GM23338 (cell line): ENCODE measurements at regions not wholly inside any gene's neighbourhood (a gene's known extent, or its start where the extent isn't known, plus 50 kb on each side); places are given as distances from the start of the nearest gene placed in this dataset.

Experiments
- ATAC-seq: fragments of 200-7000 bp; cut with Tn5 transposase; 3 replicates; pipeline ENCODE4 v1.9.1; 2020
- DNase-seq: peaks from one replicate; pipeline ENCODE4 v3.0.0-alpha.2; 2015; ENCODE audit warnings: low spot score
- H2AFZ ChIP-seq: fragments of 200-600 bp; sonication (generic); 2 replicates; pipeline ENCODE4 v1.8.0; 2016; ENCODE audit warnings: antibody characterized with exemption, mild to moderate bottlenecking, moderate library complexity
- H3F3A ChIP-seq: fragments of 200-600 bp; sonication (generic); replicated peaks from 2 replicates; pipeline ENCODE4 v1.8.0; 2017; ENCODE audit warnings: antibody characterized with exemption, mixed run types, low read depth
- H3K27ac ChIP-seq: fragments of 200-600 bp; sonication (generic); 2 replicates; pipeline ENCODE4 v1.6.1; 2016; ENCODE audit warnings: low read depth
- H3K27me3 ChIP-seq: fragments of 200-600 bp; sonication (generic); 2 replicates; pipeline ENCODE4 v1.8.0; 2016; ENCODE audit warnings: mild to moderate bottlenecking, mixed run types, moderate library complexity; ENCODE audit not compliant: insufficient read depth
- H3K36me3 ChIP-seq: fragments of 200-600 bp; sonication (generic); 2 replicates; pipeline ENCODE4 v1.8.0; 2016; ENCODE audit warnings: mild to moderate bottlenecking; ENCODE audit not compliant: insufficient read depth
- H3K4me1 ChIP-seq: fragments of 200-600 bp; sonication (generic); 2 replicates; pipeline ENCODE4 v1.8.0; 2016; ENCODE audit warnings: mild to moderate bottlenecking, moderate library complexity; ENCODE audit not compliant: insufficient read depth
- H3K4me2 ChIP-seq: fragments of 200-600 bp; sonication (generic); 2 replicates; pipeline ENCODE4 v1.7.1; 2017; ENCODE audit warnings: mixed run types
- H3K4me3 ChIP-seq: fragments of 200-600 bp; sonication (generic); 2 replicates; pipeline ENCODE4 v1.6.1; 2016; ENCODE audit warnings: mixed run types
- H3K79me2 ChIP-seq: fragments of 200-600 bp; sonication (generic); replicated peaks from 2 replicates; pipeline ENCODE4 v1.8.0; 2017; ENCODE audit warnings: mild to moderate bottlenecking; ENCODE audit not compliant: insufficient read depth
- H3K9me2 ChIP-seq: fragments of 200-600 bp; sonication (generic); 2 replicates; pipeline ENCODE4 v1.8.0; 2017; ENCODE audit not compliant: insufficient read depth
- H4K20me1 ChIP-seq: fragments of 200-600 bp; sonication (generic); replicated peaks from 2 replicates; pipeline ENCODE4 v1.8.0; 2017; ENCODE audit warnings: mild to moderate bottlenecking; ENCODE audit not compliant: insufficient read depth
- H3K27ac Mint-ChIP-seq: 2 replicates; pipeline ENCODE4 v1.8.0; 2020; ENCODE audit warnings: inconsistent platforms, mild to moderate bottlenecking, moderate library complexity, mixed read lengths
- H3K27me3 Mint-ChIP-seq: 3 replicates; pipeline ENCODE4 v1.8.0; 2022; ENCODE audit warnings: low read depth, mild to moderate bottlenecking, moderate library complexity, mixed read lengths, inconsistent platforms; ENCODE audit not compliant: insufficient read depth, poor library complexity
- H3K36me3 Mint-ChIP-seq: 3 replicates; pipeline ENCODE4 v1.8.0; 2021; ENCODE audit warnings: low read depth, mild to moderate bottlenecking, inconsistent platforms, moderate library complexity, mixed read lengths
- H3K4me1 Mint-ChIP-seq: 3 replicates; pipeline ENCODE4 v1.8.0; 2020; ENCODE audit warnings: mild to moderate bottlenecking, inconsistent platforms, mixed read lengths
- H3K4me3 Mint-ChIP-seq: 3 replicates; pipeline ENCODE4 v1.8.0; 2021; ENCODE audit warnings: moderate library complexity, mild to moderate bottlenecking, inconsistent platforms, mixed read lengths
- H3K9me3 Mint-ChIP-seq: 3 replicates; pipeline ENCODE4 v1.8.0; 2020; ENCODE audit warnings: moderate library complexity, mild to moderate bottlenecking, inconsistent platforms, mixed read lengths
- CREB1 ChIP-seq: fragments of 250-450 bp; sonication (Bioruptor Pico); IDR thresholded peaks from 2 replicates; pipeline ENCODE4 v1.5.0; 2020; ENCODE audit warnings: low read depth, mild to moderate bottlenecking, moderate library complexity
- CTCF ChIP-seq, 2 experiments: fragments of 200-600 bp in 1 of 2; sonication (generic) in 1 of 2; conservative IDR thresholded peaks; 2 replicates each; pipeline versions ENCODE4 v1.5.1 to v1.6.1; 2016 to 2017; ENCODE audit warnings: antibody characterized with exemption in 2 of 2, low read depth in 2 of 2, mild to moderate bottlenecking in 2 of 2, moderate library complexity in 1 of 2
- ETS1 ChIP-seq: IDR thresholded peaks from 2 replicates; pipeline ENCODE4 v1.6.1; 2016; ENCODE audit warnings: antibody characterized with exemption
- EZH2 ChIP-seq: fragments of 200-600 bp; sonication (generic); IDR thresholded peaks from one replicate; pipeline ENCODE4 v1.8.0; 2017; ENCODE audit warnings: antibody characterized with exemption, mild to moderate bottlenecking, low read depth; ENCODE audit not compliant: unreplicated experiment
- EZH2phosphoT487 ChIP-seq: fragments of 200-600 bp; sonication (generic); IDR thresholded peaks from one replicate; pipeline ENCODE4 v1.8.1; 2018; ENCODE audit warnings: antibody characterized with exemption; ENCODE audit not compliant: unreplicated experiment
- JUNB ChIP-seq: IDR thresholded peaks from one replicate; pipeline ENCODE4 v1.6.1; 2016; ENCODE audit warnings: antibody characterized with exemption; ENCODE audit not compliant: unreplicated experiment
- NANOG ChIP-seq: IDR thresholded peaks from 2 replicates; pipeline ENCODE4 v1.6.1; 2016; ENCODE audit warnings: antibody characterized with exemption, borderline replicate concordance
- POLR2AphosphoS5 ChIP-seq: IDR thresholded peaks from 2 replicates; pipeline ENCODE4 v1.6.1; 2016; ENCODE audit warnings: antibody characterized with exemption, low read depth
- REST ChIP-seq: IDR thresholded peaks from one replicate; pipeline ENCODE4 v1.6.1; 2018; ENCODE audit warnings: antibody characterized with exemption; ENCODE audit not compliant: unreplicated experiment
- STAT1 ChIP-seq: IDR thresholded peaks from one replicate; pipeline ENCODE4 v1.6.1; 2016; ENCODE audit warnings: antibody characterized with exemption; ENCODE audit not compliant: unreplicated experiment
- ZNF114 ChIP-seq: fragments of 250-450 bp; sonication (Bioruptor Pico); IDR thresholded peaks from 2 replicates; pipeline ENCODE4 v1.5.0; 2020; ENCODE audit warnings: mild to moderate bottlenecking, moderate library complexity
- ZNF331 ChIP-seq: fragments of 250-450 bp; sonication (Bioruptor Pico); IDR thresholded peaks from 2 replicates; pipeline ENCODE4 v1.5.0; 2020; ENCODE audit warnings: low read depth, mild to moderate bottlenecking, moderate library complexity
- ZNF462 ChIP-seq: fragments of 250-450 bp; sonication (Bioruptor Pico); IDR thresholded peaks from 2 replicates; pipeline ENCODE4 v1.5.0; 2020; ENCODE audit warnings: mild to moderate bottlenecking, moderate library complexity

GRCh38 chr1:78716186-78716585, 66.6 kb downstream of the IFI44 start:
- H3K36me3 Mint-ChIP-seq = no peaks in the 10 kb centered on the region

More at GRCh38 chr1:78716186-78716585, 66.6 kb downstream of the IFI44 start:
- Histone ChIP-seq H2AFZ (no peak overlapping the region), H3F3A (no peaks in the 10 kb centered on the region), H3K9me2 (no peaks in the 10 kb centered on the region), H3K27ac (no peak overlapping the region), H3K4me2 (no peak overlapping the region), H3K36me3 (no peaks in the 10 kb centered on the region), H3K79me2 (no peaks in the 10 kb centered on the region), H3K4me3 (no peak overlapping the region), H3K4me1 (no peaks in the 10 kb centered on the region), H4K20me1 (no peaks in the 10 kb centered on the region), H3K27me3 (no peaks in the 10 kb centered on the region)
- Mint-ChIP-seq H3K27me3 (no peaks in the 10 kb centered on the region), H3K27ac (no peak overlapping the region), H3K4me3 (no peak overlapping the region), H3K4me1 (peaks cover 8% of the 10 kb centered on the region; the same call in 2 of the 3 replicates), H3K9me3 (no peaks in the 10 kb centered on the region)
- ATAC-seq (no peak), DNase-seq (no peak)
- TF ChIP-seq ZNF114 (CRISPR knock-in tag) = no peak
- no peak for TF ChIP-seq ZNF331
- TF ChIP-seq CREB1 (CRISPR knock-in tag) = no peak
- TF ChIP-seq EZH2 = no peak
- no peak for TF ChIP-seq ETS1
- TF ChIP-seq STAT1 = no peak
- TF ChIP-seq POLR2AphosphoS5 = no peak
- no peak for TF ChIP-seq JUNB
- no peak for TF ChIP-seq ZNF462
- TF ChIP-seq EZH2phosphoT487 = no peak
- no peak for TF ChIP-seq NANOG
- TF ChIP-seq CTCF (conservative IDR thresholded peaks at IDR 0.05; ENCODE audit: low read depth in 2 of 2) = no peak
- TF ChIP-seq REST = no peak
